ENCODE measurements at regions not wholly inside any gene's neighbourhood (a gene's known extent, or its start where the extent isn't known, plus 50 kb on each side); places are given as distances from the start of the nearest gene placed in this dataset.

DNA sequence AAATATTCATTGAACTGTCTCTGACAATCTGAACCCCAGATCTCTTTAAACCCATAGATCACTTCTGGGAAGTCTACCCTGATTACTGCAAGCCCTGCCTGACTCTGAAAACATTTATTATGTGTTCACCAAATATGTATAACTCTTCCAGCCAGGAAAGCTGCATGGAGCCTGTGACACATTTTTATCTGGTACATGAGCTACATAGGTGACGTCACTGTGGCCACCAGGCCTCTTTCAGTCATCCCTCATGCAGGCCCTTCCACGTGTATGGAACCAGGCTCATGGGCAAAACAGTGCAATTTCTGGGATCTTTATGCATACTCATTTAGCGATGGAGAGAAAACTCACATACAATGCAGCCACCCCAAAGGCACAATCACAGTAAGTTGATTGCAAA lies 133.9 kb upstream of the NUPR2 start:
- TF ChIP-seq, protein P1, sequence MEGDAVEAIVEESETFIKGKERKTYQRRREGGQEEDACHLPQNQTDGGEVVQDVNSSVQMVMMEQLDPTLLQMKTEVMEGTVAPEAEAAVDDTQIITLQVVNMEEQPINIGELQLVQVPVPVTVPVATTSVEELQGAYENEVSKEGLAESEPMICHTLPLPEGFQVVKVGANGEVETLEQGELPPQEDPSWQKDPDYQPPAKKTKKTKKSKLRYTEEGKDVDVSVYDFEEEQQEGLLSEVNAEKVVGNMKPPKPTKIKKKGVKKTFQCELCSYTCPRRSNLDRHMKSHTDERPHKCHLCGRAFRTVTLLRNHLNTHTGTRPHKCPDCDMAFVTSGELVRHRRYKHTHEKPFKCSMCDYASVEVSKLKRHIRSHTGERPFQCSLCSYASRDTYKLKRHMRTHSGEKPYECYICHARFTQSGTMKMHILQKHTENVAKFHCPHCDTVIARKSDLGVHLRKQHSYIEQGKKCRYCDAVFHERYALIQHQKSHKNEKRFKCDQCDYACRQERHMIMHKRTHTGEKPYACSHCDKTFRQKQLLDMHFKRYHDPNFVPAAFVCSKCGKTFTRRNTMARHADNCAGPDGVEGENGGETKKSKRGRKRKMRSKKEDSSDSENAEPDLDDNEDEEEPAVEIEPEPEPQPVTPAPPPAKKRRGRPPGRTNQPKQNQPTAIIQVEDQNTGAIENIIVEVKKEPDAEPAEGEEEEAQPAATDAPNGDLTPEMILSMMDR (IDR thresholded peaks at IDR 0.05): no peak
- no peak for TF ChIP-seq POLR2A (IDR thresholded peaks at IDR 0.05)
